ENCODE measurements at regions not wholly inside any gene's neighbourhood (a gene's known extent, or its start where the extent isn't known, plus 50 kb on each side); places are given as distances from the start of the nearest gene placed in this dataset.

GRCh38 chr13:106161146-106161545, 374.3 kb downstream of the EFNB2 start:
- Histone ChIP-seq H3K9me3 (ENCODE audit: control insufficient read depth, insufficient read depth, low read length) (no peaks in the 10 kb centered on the region), H3K4me2 (ENCODE audit: low read depth, low read length) (no peak overlapping the region), H3K14ac (replicated peaks; ENCODE audit: low read depth, low read length) (no peak overlapping the region), H3K27ac (ENCODE audit: insufficient read depth, low read length) (no peak overlapping the region), H2BK20ac (ENCODE audit: low read depth, low read length) (no peak overlapping the region), H3K9me1 (ENCODE audit: insufficient read depth, low read length) (no peaks in the 10 kb centered on the region), H3K79me1 (ENCODE audit: low read depth in 1 of 2, low read length in 2 of 2) (no peaks in the 10 kb centered on the region), H2BK5ac (ENCODE audit: low read depth, low read length, poor library complexity, severe bottlenecking) (no peak overlapping the region), H3K56ac (ENCODE audit: extremely low read depth, insufficient read depth, low read length) (no peak overlapping the region), H3K9ac (ENCODE audit: low read depth, low read length) (no peak overlapping the region), H4K5ac (ENCODE audit: low read depth, low read length) (0 out of 2 replicates have a peak overlapping the region, but pooled peaks have one; percentile 65), H3K23ac (ENCODE audit: low read depth, low read length) (no peak overlapping the region), H3K18ac (ENCODE audit: low read depth, low read length) (peak overlapping the region; percentile 72; the same call in 1 of the 2 replicates), H2BK120ac (ENCODE audit: low read depth, low read length) (0 out of 2 replicates have a peak overlapping the region, but pooled peaks have one; percentile 24), H2AFZ (replicated peaks; ENCODE audit: low read length, poor library complexity) (no peak overlapping the region), H4K8ac (ENCODE audit: low read depth in 2 of 2, low read length in 2 of 2) (no peak overlapping the region; a peak in 1 of 4 replicates), H3K4me3 (ENCODE audit: insufficient read depth, low read depth, low read length) (no peak overlapping the region), H3K27me3 (ENCODE audit: control insufficient read depth, insufficient read depth, low read length) (no peaks in the 10 kb centered on the region), H2AK5ac (ENCODE audit: low read depth, low read length) (no peak overlapping the region), H4K20me1 (ENCODE audit: insufficient read depth, low read length) (no peaks in the 10 kb centered on the region), H4K91ac (ENCODE audit: insufficient read depth, low read depth, low read length) (no peak overlapping the region), H2BK15ac (ENCODE audit: low read depth, low read length) (no peak overlapping the region), H2AK9ac (replicated peaks; ENCODE audit: low read depth, low read length, poor library complexity) (no peak overlapping the region), H3K36me3 (ENCODE audit: control insufficient read depth, insufficient read depth, low read length) (no peaks in the 10 kb centered on the region), H3K4ac (ENCODE audit: low read depth, low read length) (no peak overlapping the region), H3K4me1 (ENCODE audit: control insufficient read depth, insufficient read depth, low read length) (peaks cover 2% of the 10 kb centered on the region; the same call in 1 of the 2 replicates)
- BruUV-seq (replicated peaks): no TSS peak
- dilution Hi-C loops (cut with HindIII; ENCODE audit: low sequenced_read_pairs, unreplicated experiment) (no loop called here), intact Hi-C loops (cut with micrococcal nuclease) (no loop called here), in situ Hi-C loops (cut with MboI; ENCODE audit: low sequenced_read_pairs) (no loop called here)
- POLR2A ChIA-PET (ENCODE audit: unreplicated experiment): interaction anchor here (0.6 kb wide), 1 partner anchor 1669 kb away, joined by 3 read pairs; no protein-coding TSS in a partner anchor
- TF ChIP-seq MAFK (IDR thresholded peaks at IDR 0.05; ENCODE audit: low read depth, low read length): no peak
- no peak for TF ChIP-seq SMC3 (IDR thresholded peaks at IDR 0.05; ENCODE audit: low read depth, low read length)
- no peak for TF ChIP-seq NFE2L2 (IDR thresholded peaks at IDR 0.05; ENCODE audit: low read depth, low read length)
- TF ChIP-seq USF2 (IDR thresholded peaks at IDR 0.05; ENCODE audit: low read depth, low read length): no peak
- no peak for TF ChIP-seq POLR2A (IDR thresholded peaks at IDR 0.05; ENCODE audit: low read depth, low read length)
- TF ChIP-seq RAD21 (IDR thresholded peaks at IDR 0.05; ENCODE audit: low read length): no peak
- CTCF ChIA-PET: no interaction called here
- DNase-seq (no peak), ATAC-seq (ENCODE audit: low read depth) (no peak)
- no CpG with 5 or more reads among the region's 3 CpGs for WGBS, 2 experiments (ENCODE audit: extremely low coverage in 2 of 2, insufficient read length in 1 of 2)

Measured in IMR-90 (cell line).